ENCODE measurements at regions not wholly inside any gene's neighbourhood (a gene's known extent, or its start where the extent isn't known, plus 50 kb on each side); places are given as distances from the start of the nearest gene placed in this dataset.
"Not testable (repeated sequence)": the region's sequence is repeated elsewhere in the genome, so short reads cannot be mapped to it uniquely, and the experiment has no call there.

- H3K9me3 Mint-ChIP-seq (ENCODE audit: low read depth, unreplicated experiment), result no peaks in the 10 kb centered on the region
- no peak overlapping the region for H3K27ac Mint-ChIP-seq (ENCODE audit: unreplicated experiment)
- no peak for DNase-seq
- BruUV-seq (replicated peaks), result no TSS peak
- H3K4me1 Mint-ChIP-seq (ENCODE audit: low read depth, unreplicated experiment), result peaks cover under 1% of the 10 kb centered on the region
- no peak for TF ChIP-seq CTCF (IDR thresholded peaks at IDR 0.05; ENCODE audit: unreplicated experiment)
- no peaks in the 10 kb centered on the region for H3K36me3 Mint-ChIP-seq (ENCODE audit: insufficient read depth, unreplicated experiment)
- intact Hi-C loops (cut with micrococcal nuclease; ENCODE audit: unreplicated experiment), result no loop called here
- no peak overlapping the region for H3K4me3 Mint-ChIP-seq (ENCODE audit: low read depth, unreplicated experiment)
- CTCF ChIA-PET, result no interaction called here
- H3K27me3 Mint-ChIP-seq (ENCODE audit: unreplicated experiment), result no peaks in the 10 kb centered on the region
Observed at GRCh38 chr9:106035806-106036205, 341.5 kb downstream of the TMEM38B start.

GRCh38 chr9:106038266-106039001 is 344.1 kb downstream of the TMEM38B start:
- Mint-ChIP-seq H3K9me3 (ENCODE audit: low read depth, unreplicated experiment) (no peaks in the 10 kb centered on the region), H3K27ac (ENCODE audit: unreplicated experiment) (no peak overlapping the region), H3K4me3 (ENCODE audit: low read depth, unreplicated experiment) (no peak overlapping the region), H3K4me1 (ENCODE audit: low read depth, unreplicated experiment) (no peaks in the 10 kb centered on the region), H3K27me3 (ENCODE audit: unreplicated experiment) (no peaks in the 10 kb centered on the region), H3K36me3 (ENCODE audit: insufficient read depth, unreplicated experiment) (no peaks in the 10 kb centered on the region)
- no peak for DNase-seq
- intact Hi-C loops (cut with micrococcal nuclease; ENCODE audit: unreplicated experiment), result no loop called here
- BruUV-seq (replicated peaks), result no TSS peak
- no peak for TF ChIP-seq CTCF (IDR thresholded peaks at IDR 0.05; ENCODE audit: unreplicated experiment)
- CTCF ChIA-PET, result no interaction called here

- CTCF ChIA-PET, result no interaction called here
- H3K27me3 Mint-ChIP-seq (ENCODE audit: unreplicated experiment), result no peaks in the 10 kb centered on the region
Observed at GRCh38 chr9:106039151-106039935, 345.0 kb downstream of the TMEM38B start.

GRCh38 chr9:106041920-106042319 is 347.6 kb downstream of the TMEM38B start:
- H3K27ac Mint-ChIP-seq (ENCODE audit: unreplicated experiment); H3K27me3 Mint-ChIP-seq (ENCODE audit: unreplicated experiment); DNase-seq; intact Hi-C loops (cut with micrococcal nuclease; ENCODE audit: unreplicated experiment); BruUV-seq (replicated peaks); CTCF ChIA-PET; H3K4me3 Mint-ChIP-seq (ENCODE audit: low read depth, unreplicated experiment); H3K4me1 Mint-ChIP-seq (ENCODE audit: low read depth, unreplicated experiment); H3K36me3 Mint-ChIP-seq (ENCODE audit: insufficient read depth, unreplicated experiment); H3K9me3 Mint-ChIP-seq (ENCODE audit: low read depth, unreplicated experiment): not testable (repeated sequence)

More at GRCh38 chr9:106039151-106039935, 345.0 kb downstream of the TMEM38B start:
- Mint-ChIP-seq H3K4me3 (ENCODE audit: low read depth, unreplicated experiment) (no peak overlapping the region), H3K9me3 (ENCODE audit: low read depth, unreplicated experiment) (no peaks in the 10 kb centered on the region), H3K27ac (ENCODE audit: unreplicated experiment) (no peak overlapping the region), H3K4me1 (ENCODE audit: low read depth, unreplicated experiment) (no peaks in the 10 kb centered on the region), H3K36me3 (ENCODE audit: insufficient read depth, unreplicated experiment) (no peaks in the 10 kb centered on the region)
- TF ChIP-seq CTCF (IDR thresholded peaks at IDR 0.05; ENCODE audit: unreplicated experiment), result no peak
- intact Hi-C loops (cut with micrococcal nuclease; ENCODE audit: unreplicated experiment), result no loop called here
- DNase-seq, result no peak
- no TSS peak for BruUV-seq (replicated peaks)

GRCh38 chr9:106051545-106051944 is 357.2 kb downstream of the TMEM38B start:
- CTCF ChIA-PET, result no interaction called here
- BruUV-seq (replicated peaks), result no TSS peak
- H3K9me3 Mint-ChIP-seq (ENCODE audit: low read depth, unreplicated experiment), result peaks cover 3% of the 10 kb centered on the region
- no peaks in the 10 kb centered on the region for H3K36me3 Mint-ChIP-seq (ENCODE audit: insufficient read depth, unreplicated experiment)
- DNase-seq, result no peak
- no peak overlapping the region for H3K27ac Mint-ChIP-seq (ENCODE audit: unreplicated experiment)
- TF ChIP-seq CTCF (IDR thresholded peaks at IDR 0.05; ENCODE audit: unreplicated experiment), result no peak
- no peak overlapping the region for H3K4me3 Mint-ChIP-seq (ENCODE audit: low read depth, unreplicated experiment)
- H3K4me1 Mint-ChIP-seq (ENCODE audit: low read depth, unreplicated experiment), result no peaks in the 10 kb centered on the region
- no peaks in the 10 kb centered on the region for H3K27me3 Mint-ChIP-seq (ENCODE audit: unreplicated experiment)
- intact Hi-C loops (cut with micrococcal nuclease; ENCODE audit: unreplicated experiment), result no loop called here
